Caco-2 (cell line): ENCODE measurements at regions not wholly inside any gene's neighbourhood (a gene's known extent, or its start where the extent isn't known, plus 50 kb on each side); places are given as distances from the start of the nearest gene placed in this dataset.

Experiments
- BruUV-seq: library from RNA; stranded (reverse); fragments of 400-500 nt; replicated peaks from 2 replicates; lab custom pipeline; 2021; lab: Mats Ljungman, UMichigan
- CTCF ChIA-PET: fragments of 300-600 bp; sonication (Branson Sonifier 250); formaldehyde crosslinking; loops from one replicate; lab custom pipeline; 2022; ENCODE audit warnings: antibody characterized with exemption; lab: Charles Lee
- POLR2A ChIA-PET: fragments of 300-600 bp; sonication (Branson Sonifier 250); formaldehyde crosslinking; loops from one replicate; lab custom pipeline; 2022; ENCODE audit warnings: antibody characterized with exemption; lab: Charles Lee
- DNase-seq, 2 experiments: peaks; one replicate each; pipeline versions ENCODE4 v3.0.0 to v3.0.0-alpha.2; 2020 to 2022
- H3K27me3 ChIP-seq: replicated peaks from 2 replicates; pipeline ENCODE4 v1.6.0; 2011; ENCODE audit warnings: low read length; ENCODE audit not compliant: control insufficient read depth, insufficient read depth
- H3K36me3 ChIP-seq: 2 replicates; pipeline ENCODE4 v1.5.1; 2011; ENCODE audit warnings: low read length; ENCODE audit not compliant: control insufficient read depth, insufficient read depth
- H3K4me1 ChIP-seq: fragments of 250-450 bp; sonication (Bioruptor Pico); 2 replicates; pipeline ENCODE4 v1.5.1; 2020; ENCODE audit warnings: mild to moderate bottlenecking
- H3K4me3 ChIP-seq: 2 replicates; pipeline ENCODE4 v1.5.1; 2011; ENCODE audit warnings: low read depth, mild to moderate bottlenecking, control low read depth, low read length
- H3K9me3 ChIP-seq: fragments of 250-450 bp; sonication (Bioruptor Pico); 2 replicates; pipeline ENCODE4 v1.5.1; 2020; ENCODE audit warnings: mild to moderate bottlenecking, moderate library complexity
- H3K27ac Mint-ChIP-seq: one replicate; pipeline ENCODE4 v1.8.0; 2022; ENCODE audit warnings: mixed read lengths; ENCODE audit not compliant: unreplicated experiment
- H3K27me3 Mint-ChIP-seq: one replicate; pipeline ENCODE4 v1.8.0; 2022; ENCODE audit warnings: mixed read lengths; ENCODE audit not compliant: insufficient read depth, unreplicated experiment
- H3K36me3 Mint-ChIP-seq: one replicate; pipeline ENCODE4 v1.8.0; 2022; ENCODE audit warnings: mild to moderate bottlenecking, mixed read lengths; ENCODE audit not compliant: insufficient read depth, unreplicated experiment
- H3K4me1 Mint-ChIP-seq: one replicate; pipeline ENCODE4 v1.8.0; 2022; ENCODE audit warnings: low read depth, mixed read lengths; ENCODE audit not compliant: unreplicated experiment
- H3K4me3 Mint-ChIP-seq: one replicate; pipeline ENCODE4 v1.8.0; 2022; ENCODE audit warnings: mild to moderate bottlenecking, moderate library complexity, mixed read lengths; ENCODE audit not compliant: unreplicated experiment
- H3K9me3 Mint-ChIP-seq: one replicate; pipeline ENCODE4 v1.8.0; 2022; ENCODE audit warnings: mixed read lengths; ENCODE audit not compliant: unreplicated experiment
- CTCF ChIP-seq, 2 experiments: fragments of 200-600 bp in 1 of 2; IDR thresholded peaks; 1 replicate in 1 of 2; 2 replicates in 1 of 2; pipeline versions ENCODE4 v1.5.1 to v1.8.0; 2011 to 2022; ENCODE audit warnings: antibody characterized with exemption in 1 of 2, control low read depth in 1 of 2, inconsistent platforms in 1 of 2, low read depth in 1 of 2, low read length in 1 of 2, mild to moderate bottlenecking in 1 of 2, moderate library complexity in 1 of 2; ENCODE audit not compliant: insufficient read depth in 1 of 2, severe bottlenecking in 1 of 2, unreplicated experiment in 1 of 2
- intact Hi-C: fragments of 100-400 bp; cut with micrococcal nuclease; formaldehyde crosslinking; loops from one replicate; pipeline ENCODE4 v1.10.0; 2022; ENCODE audit not compliant: unreplicated experiment

GRCh38 chr2:240206630-240207029 is 66.2 kb upstream of the OTOS start:
- no peaks in the 10 kb centered on the region; the same call in 1 of the 2 replicates for H3K9me3 ChIP-seq
- Mint-ChIP-seq H3K9me3 (no peaks in the 10 kb centered on the region), H3K36me3 (no peaks in the 10 kb centered on the region), H3K27me3 (peaks cover 7% of the 10 kb centered on the region), H3K27ac (no peak overlapping the region), H3K4me3 (no peak overlapping the region), H3K4me1 (no peaks in the 10 kb centered on the region)
- no peak for TF ChIP-seq CTCF (IDR thresholded peaks at IDR 0.05; ENCODE audit: insufficient read depth in 1 of 2, low read depth in 1 of 2, low read length in 1 of 2, severe bottlenecking in 1 of 2, unreplicated experiment in 1 of 2)
- POLR2A ChIA-PET, result no interaction called here
- no TSS peak for BruUV-seq
- no peak overlapping the region for H3K4me3 ChIP-seq
- intact Hi-C loops, result no loop called here
- DNase-seq, result no peak
- CTCF ChIA-PET, result interaction anchor here (0.6 kb wide), 1 partner anchor 55 kb away, joined by 6 read pairs; no protein-coding TSS in a partner anchor
- no peaks in the 10 kb centered on the region for H3K27me3 ChIP-seq
- H3K36me3 ChIP-seq, result no peaks in the 10 kb centered on the region
- H3K4me1 ChIP-seq, result no peaks in the 10 kb centered on the region

DNA sequence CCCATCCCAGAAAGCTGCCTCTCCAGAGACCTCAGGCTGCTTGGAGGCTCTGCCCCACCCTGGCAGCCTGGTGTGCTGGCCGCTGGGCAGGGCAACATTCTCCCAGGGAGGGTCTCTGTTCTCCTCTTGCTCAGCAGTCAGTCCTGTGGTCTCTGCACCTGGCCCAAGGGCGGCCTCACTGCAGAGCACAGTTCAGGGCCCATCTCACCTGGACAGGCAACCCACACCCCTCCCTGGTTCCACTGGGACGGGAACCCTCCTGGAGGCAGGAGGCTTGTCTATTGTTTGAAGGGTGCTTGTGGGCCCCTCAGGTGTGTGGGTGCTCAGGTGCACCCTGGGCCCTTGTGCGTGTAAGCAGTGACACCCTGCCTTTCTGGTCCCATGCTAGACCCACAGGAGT is 67.2 kb upstream of the OTOS start:
- no peaks in the 10 kb centered on the region for H3K4me1 ChIP-seq
- ChIA-PET POLR2A (no interaction called here), CTCF (no interaction called here)
- H3K27me3 Mint-ChIP-seq, result peaks cover 7% of the 10 kb centered on the region
- BruUV-seq, result no TSS peak
- no peaks in the 10 kb centered on the region for H3K36me3 Mint-ChIP-seq
- no peaks in the 10 kb centered on the region; the same call in 1 of the 2 replicates for H3K9me3 ChIP-seq
- no peak overlapping the region for H3K27ac Mint-ChIP-seq
- no peaks in the 10 kb centered on the region for H3K9me3 Mint-ChIP-seq
- H3K27me3 ChIP-seq, result no peaks in the 10 kb centered on the region
- H3K4me1 Mint-ChIP-seq, result no peaks in the 10 kb centered on the region
- no peak for TF ChIP-seq CTCF (IDR thresholded peaks at IDR 0.05; ENCODE audit: insufficient read depth in 1 of 2, low read depth in 1 of 2, low read length in 1 of 2, severe bottlenecking in 1 of 2, unreplicated experiment in 1 of 2)
- intact Hi-C loops, result no loop called here
- DNase-seq, result no peak
- no peak overlapping the region for H3K4me3 ChIP-seq
- H3K4me3 Mint-ChIP-seq, result no peak overlapping the region
- no peaks in the 10 kb centered on the region for H3K36me3 ChIP-seq

DNA sequence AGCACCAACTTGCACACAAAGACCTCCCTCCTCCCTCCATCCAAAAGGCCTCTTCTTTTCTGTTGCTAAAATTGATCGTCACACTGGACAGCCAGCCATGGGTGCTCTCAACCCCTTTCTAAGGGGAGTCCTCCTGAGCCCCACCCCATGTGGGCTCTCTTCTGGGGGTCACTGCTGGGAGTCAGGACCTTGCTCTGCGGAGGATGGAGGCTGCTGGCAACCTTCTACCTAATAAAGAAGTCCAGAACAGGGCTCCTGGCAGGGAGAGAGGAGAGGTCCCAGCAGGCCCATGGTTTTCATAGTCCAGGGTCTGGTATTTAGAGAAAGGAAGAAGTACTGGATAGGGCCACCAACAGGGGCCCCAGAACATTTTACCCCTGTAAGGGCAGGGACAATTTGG is 67.6 kb upstream of the OTOS start:
- Mint-ChIP-seq H3K27ac (no peak overlapping the region), H3K9me3 (no peaks in the 10 kb centered on the region), H3K4me3 (no peak overlapping the region), H3K27me3 (peaks cover 7% of the 10 kb centered on the region), H3K36me3 (no peaks in the 10 kb centered on the region), H3K4me1 (no peaks in the 10 kb centered on the region)
- Histone ChIP-seq H3K4me1 (no peaks in the 10 kb centered on the region), H3K27me3 (no peaks in the 10 kb centered on the region), H3K9me3 (no peaks in the 10 kb centered on the region; the same call in 1 of the 2 replicates), H3K36me3 (no peaks in the 10 kb centered on the region), H3K4me3 (no peak overlapping the region)
- POLR2A ChIA-PET, result no interaction called here
- BruUV-seq, result no TSS peak
- intact Hi-C loops, result no loop called here
- no peak for TF ChIP-seq CTCF (IDR thresholded peaks at IDR 0.05; ENCODE audit: insufficient read depth in 1 of 2, low read depth in 1 of 2, low read length in 1 of 2, severe bottlenecking in 1 of 2, unreplicated experiment in 1 of 2)
- CTCF ChIA-PET, result no interaction called here
- DNase-seq, result no peak
